Upper lobe of left lung (tissue), 4 donors: ENCODE measurements at regions not wholly inside any gene's neighbourhood (a gene's known extent, or its start where the extent isn't known, plus 50 kb on each side); places are given as distances from the start of the nearest gene placed in this dataset.

Source experiments
- POLR2A ChIP-seq, 4 donors: fragments of 450-650 bp; IDR thresholded peaks; one replicate each; pipeline ENCODE4 v1.5.1; 2016 to 2017; ENCODE audit warnings: antibody characterized with exemption in 4 of 4, mild to moderate bottlenecking in 2 of 4
- POLR2AphosphoS5 ChIP-seq, 2 donors: sonication (generic); formaldehyde crosslinking; IDR thresholded peaks; one replicate each; pipeline ENCODE4 v1.5.1; 2017; ENCODE audit warnings: antibody characterized with exemption in 2 of 2
- TF ChIP-seq, protein P1 (sequence below), 6 experiments: fragments of 450-650 bp in 4 of 6; fragments of 200-600 bp in 2 of 6; sonication (generic) in 2 of 6; IDR thresholded peaks; one replicate each; pipeline ENCODE4 v1.5.1; 2016 to 2019; ENCODE audit warnings: antibody characterized with exemption in 6 of 6

DNA sequence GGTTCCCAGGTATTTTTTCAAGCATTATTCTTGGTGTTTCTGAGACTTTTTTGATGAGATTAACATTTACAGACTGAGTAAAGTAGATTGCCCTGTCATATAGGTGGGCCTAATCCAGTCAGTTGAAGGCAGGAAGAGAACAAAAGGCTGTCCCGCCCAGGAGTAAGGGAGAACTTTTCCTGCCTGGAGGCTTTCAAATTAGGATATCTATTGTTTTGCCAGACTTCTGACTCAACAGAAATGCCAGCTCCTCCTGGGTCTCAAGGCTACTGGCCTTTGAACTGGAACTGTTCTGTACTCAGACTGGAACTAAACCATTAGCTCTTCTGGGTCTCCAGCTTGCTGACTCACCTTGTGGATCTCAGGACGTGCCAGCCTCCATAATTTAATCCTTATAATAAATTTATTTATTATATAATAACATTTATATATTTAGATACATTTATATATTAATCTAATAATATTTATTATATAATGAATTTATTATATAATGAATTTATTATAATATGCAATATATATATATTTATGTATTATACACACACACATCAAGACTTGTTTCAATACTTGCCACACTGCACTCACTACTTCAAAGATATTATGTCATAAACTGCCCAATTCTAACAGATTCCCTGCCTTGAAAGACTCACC, 510.8 kb upstream of the B3GALT2 start:
- TF ChIP-seq, protein P1, sequence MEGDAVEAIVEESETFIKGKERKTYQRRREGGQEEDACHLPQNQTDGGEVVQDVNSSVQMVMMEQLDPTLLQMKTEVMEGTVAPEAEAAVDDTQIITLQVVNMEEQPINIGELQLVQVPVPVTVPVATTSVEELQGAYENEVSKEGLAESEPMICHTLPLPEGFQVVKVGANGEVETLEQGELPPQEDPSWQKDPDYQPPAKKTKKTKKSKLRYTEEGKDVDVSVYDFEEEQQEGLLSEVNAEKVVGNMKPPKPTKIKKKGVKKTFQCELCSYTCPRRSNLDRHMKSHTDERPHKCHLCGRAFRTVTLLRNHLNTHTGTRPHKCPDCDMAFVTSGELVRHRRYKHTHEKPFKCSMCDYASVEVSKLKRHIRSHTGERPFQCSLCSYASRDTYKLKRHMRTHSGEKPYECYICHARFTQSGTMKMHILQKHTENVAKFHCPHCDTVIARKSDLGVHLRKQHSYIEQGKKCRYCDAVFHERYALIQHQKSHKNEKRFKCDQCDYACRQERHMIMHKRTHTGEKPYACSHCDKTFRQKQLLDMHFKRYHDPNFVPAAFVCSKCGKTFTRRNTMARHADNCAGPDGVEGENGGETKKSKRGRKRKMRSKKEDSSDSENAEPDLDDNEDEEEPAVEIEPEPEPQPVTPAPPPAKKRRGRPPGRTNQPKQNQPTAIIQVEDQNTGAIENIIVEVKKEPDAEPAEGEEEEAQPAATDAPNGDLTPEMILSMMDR (IDR thresholded peaks at IDR 0.05) = no peak
- no peak for TF ChIP-seq POLR2A (IDR thresholded peaks at IDR 0.05)
- TF ChIP-seq POLR2AphosphoS5 (IDR thresholded peaks at IDR 0.05) = no peak
